Stimulated activated naive CD4-positive, alpha-beta T cell treated with Interleukin-2 at 50 U/mL for 16 hours (primary cell): ENCODE measurements at regions not wholly inside any gene's neighbourhood (a gene's known extent, or its start where the extent isn't known, plus 50 kb on each side); places are given as distances from the start of the nearest gene placed in this dataset.

ENCODE experiments used
- DNase-seq: peaks from one replicate; lab custom pipeline; 2025; lab: John Stamatoyannopoulos, UW

- DNase-seq, result no peak
These were observed 53.2 kb upstream of the FAM3C start for GRCh38 chr7:121449329-121449728.

GRCh38 chr7:121448429-121448828 is 52.3 kb upstream of the FAM3C start:
- no peak for DNase-seq

- no peak for DNase-seq
These were observed 51.8 kb upstream of the FAM3C start for GRCh38 chr7:121447911-121448300.

GRCh38 chr7:121447243-121447910 is 51.3 kb upstream of the FAM3C start:
- no peak for DNase-seq

GRCh38 chr7:121446526-121446925 is 50.4 kb upstream of the FAM3C start:
- no peak for DNase-seq
